CD14-positive monocyte (primary cell): ENCODE measurements at regions not wholly inside any gene's neighbourhood (a gene's known extent, or its start where the extent isn't known, plus 50 kb on each side); places are given as distances from the start of the nearest gene placed in this dataset. TPM values are rescaled to one million over a fixed set of nuclear protein-coding genes. Genes with fewer than 3 reads are reported as not detected.
"Not testable (repeated sequence)": the region's sequence is repeated elsewhere in the genome, so short reads cannot be mapped to it uniquely, and the experiment has no call there.

Source experiments
- DNase-seq, 3 donors: peaks; one replicate each; pipeline ENCODE4 v3.0.0-alpha.2; 2011 to 2022
- H2AFZ ChIP-seq: 2 replicates; pipeline ENCODE4 v1.6.0; 2012; ENCODE audit warnings: mild to moderate bottlenecking, low read depth, low read length, inconsistent platforms; ENCODE audit not compliant: insufficient read depth, poor library complexity, severe bottlenecking
- H3K27ac ChIP-seq, 2 donors: 1 replicate in 1 of 2; 2 replicates in 1 of 2; pipeline ENCODE4 v1.5.1; 2012 to 2013; ENCODE audit warnings: low read length in 2 of 2, control low read depth in 1 of 2, inconsistent platforms in 1 of 2, low read depth in 1 of 2, mild to moderate bottlenecking in 1 of 2
- H3K27me3 ChIP-seq, 2 donors: one replicate each; pipeline versions ENCODE4 v1.6.0 to v1.6.1; 2011 to 2013; ENCODE audit warnings: low read length in 2 of 2; ENCODE audit not compliant: control insufficient read depth in 2 of 2, insufficient read depth in 2 of 2
- H3K36me3 ChIP-seq, 2 donors: replicated peaks in 1 of 2; 1 replicate in 1 of 2; 2 replicates in 1 of 2; pipeline versions ENCODE4 v1.5.1 to v1.6.1; 2012 to 2013; ENCODE audit warnings: low read length in 2 of 2, control low read depth in 1 of 2, inconsistent platforms in 1 of 2, mild to moderate bottlenecking in 1 of 2; ENCODE audit not compliant: insufficient read depth in 2 of 2, control insufficient read depth in 1 of 2
- H3K4me1 ChIP-seq, 2 donors: 1 replicate in 1 of 2; 2 replicates in 1 of 2; pipeline versions ENCODE4 v1.5.1 to v1.6.1; 2012 to 2013; ENCODE audit warnings: low read length in 2 of 2, control low read depth in 1 of 2, inconsistent platforms in 1 of 2, mild to moderate bottlenecking in 1 of 2, moderate library complexity in 1 of 2; ENCODE audit not compliant: insufficient read depth in 2 of 2, control insufficient read depth in 1 of 2
- H3K4me2 ChIP-seq: replicated peaks from 2 replicates; pipeline ENCODE3; 2012; ENCODE audit warnings: low read length, moderate library complexity, mild to moderate bottlenecking; ENCODE audit not compliant: poor library complexity, severe bottlenecking; ENCODE audit errors: extremely low read depth
- H3K4me3 ChIP-seq, 3 experiments: fragments of 200-600 bp in 1 of 3; sonication (generic) in 1 of 3; replicated peaks in 1 of 3; 1 replicate in 2 of 3; 2 replicates in 1 of 3; pipeline ENCODE4 v1.5.1; 2011 to 2013; ENCODE audit warnings: low read length in 3 of 3, mild to moderate bottlenecking in 3 of 3, control low read depth in 2 of 3, low read depth in 2 of 3, inconsistent platforms in 1 of 3, moderate library complexity in 1 of 3
- H3K79me2 ChIP-seq: 2 replicates; pipeline ENCODE4 v1.6.0; 2012; ENCODE audit warnings: mild to moderate bottlenecking, control low read depth, inconsistent platforms, low read length, moderate library complexity; ENCODE audit not compliant: insufficient read depth
- H3K9ac ChIP-seq: 2 replicates; pipeline ENCODE4 v1.6.0; 2017; ENCODE audit warnings: low read length, mild to moderate bottlenecking; ENCODE audit not compliant: insufficient read depth, poor library complexity, severe bottlenecking
- H3K9me3 ChIP-seq, 2 donors: replicated peaks in 1 of 2; 1 replicate in 1 of 2; 2 replicates in 1 of 2; pipeline versions ENCODE4 v1.5.1 to v1.6.1; 2012 to 2013; ENCODE audit warnings: low read length in 2 of 2, control low read depth in 1 of 2; ENCODE audit not compliant: control insufficient read depth in 1 of 2, insufficient read depth in 1 of 2
- H4K20me1 ChIP-seq: 2 replicates; pipeline ENCODE4 v1.6.0; 2012; ENCODE audit warnings: mild to moderate bottlenecking, low read length, control low read depth, moderate library complexity; ENCODE audit not compliant: insufficient read depth
- H3K27ac Mint-ChIP-seq, 7 donors: one replicate each; pipeline ENCODE4 v1.8.0; 2020; ENCODE audit warnings: mild to moderate bottlenecking in 7 of 7, mixed read lengths in 7 of 7, moderate library complexity in 6 of 7, inconsistent platforms in 2 of 7
- H3K27me3 Mint-ChIP-seq, 3 donors: one replicate each; pipeline ENCODE4 v1.8.0; 2021 to 2022; ENCODE audit warnings: low read depth in 3 of 3, mild to moderate bottlenecking in 3 of 3, mixed read lengths in 3 of 3, moderate library complexity in 3 of 3, inconsistent platforms in 1 of 3
- H3K36me3 Mint-ChIP-seq, 2 donors: one replicate each; pipeline ENCODE4 v1.8.0; 2020; ENCODE audit warnings: mixed read lengths in 2 of 2, inconsistent platforms in 1 of 2, mild to moderate bottlenecking in 1 of 2
- H3K4me1 Mint-ChIP-seq: one replicate; pipeline ENCODE4 v1.8.0; 2020; ENCODE audit warnings: mild to moderate bottlenecking, mixed read lengths
- H3K4me3 Mint-ChIP-seq, 2 donors: one replicate each; pipeline ENCODE4 v1.8.0; 2020; ENCODE audit warnings: mild to moderate bottlenecking in 2 of 2, mixed read lengths in 2 of 2, moderate library complexity in 1 of 2
- H3K9me3 Mint-ChIP-seq, 7 donors: one replicate each; pipeline ENCODE4 v1.8.0; 2020 to 2022; ENCODE audit warnings: mixed read lengths in 7 of 7, mild to moderate bottlenecking in 6 of 7, moderate library complexity in 6 of 7, inconsistent platforms in 2 of 7
- WGBS: methylation state at CpG from one replicate; pipeline ENCODE4 v1.1.5; 2013; ENCODE audit warnings: missing lambda C conversion rate; ENCODE audit not compliant: insufficient coverage; 5-methylcytosine and 5-hydroxymethylcytosine counted together
- intact Hi-C, 2 donors: fragments of 100-400 bp; cut with micrococcal nuclease; formaldehyde crosslinking; loops; one replicate each; pipeline versions ENCODE4 v1.15.0 to v1.15.1; 2023
- small RNA-seq: library from RNA; depleted of rRNA; stranded (forward); fragments of <200 nt; gene quantifications from one replicate; pipeline ENCODE3, GENCODE V24; 2012; ENCODE audit warnings: low read depth; ENCODE audit not compliant: insufficient read length

- DNase-seq, intact Hi-C loops, H3K4me1 Mint-ChIP-seq, H3K4me2 ChIP-seq, H3K27ac ChIP-seq, H3K4me3 ChIP-seq, H3K36me3 ChIP-seq, H3K4me1 ChIP-seq, H3K27me3 Mint-ChIP-seq, H3K27me3 ChIP-seq, H3K9me3 Mint-ChIP-seq, H3K36me3 Mint-ChIP-seq, H3K4me3 Mint-ChIP-seq, H3K9me3 ChIP-seq, H2AFZ ChIP-seq, H3K9ac ChIP-seq, H3K27ac Mint-ChIP-seq, H4K20me1 ChIP-seq, H3K79me2 ChIP-seq: not testable (repeated sequence)
- WGBS: no CpG with 5 or more reads among the region's 2 CpGs
These were observed 62.7 kb upstream of the POTEB3 start for GRCh38 chr15:21503021-21503420.

Small RNA genes in the stretch of these regions (small RNA-seq; reads per million reads assigned to genes)
- gene AC135068.3 (not detected), gene MIR5701-2 (not detected)
